Lower leg skin (tissue), 3 donors: ENCODE measurements at regions not wholly inside any gene's neighbourhood (a gene's known extent, or its start where the extent isn't known, plus 50 kb on each side); places are given as distances from the start of the nearest gene placed in this dataset.
"Not testable (repeated sequence)": the region's sequence is repeated elsewhere in the genome, so short reads cannot be mapped to it uniquely, and the experiment has no call there.

Experiments
- POLR2A ChIP-seq, 2 donors: fragments of 450-650 bp; IDR thresholded peaks; one replicate each; pipeline ENCODE4 v1.6.1; 2016 to 2017; ENCODE audit warnings: antibody characterized with exemption in 2 of 2, mild to moderate bottlenecking in 1 of 2, moderate library complexity in 1 of 2
- TF ChIP-seq, protein P1 (sequence below), 3 donors: fragments of 450-650 bp; IDR thresholded peaks; one replicate each; pipeline ENCODE4 v1.5.1; 2016; ENCODE audit warnings: antibody characterized with exemption in 3 of 3, mild to moderate bottlenecking in 3 of 3, moderate library complexity in 2 of 3

DNA sequence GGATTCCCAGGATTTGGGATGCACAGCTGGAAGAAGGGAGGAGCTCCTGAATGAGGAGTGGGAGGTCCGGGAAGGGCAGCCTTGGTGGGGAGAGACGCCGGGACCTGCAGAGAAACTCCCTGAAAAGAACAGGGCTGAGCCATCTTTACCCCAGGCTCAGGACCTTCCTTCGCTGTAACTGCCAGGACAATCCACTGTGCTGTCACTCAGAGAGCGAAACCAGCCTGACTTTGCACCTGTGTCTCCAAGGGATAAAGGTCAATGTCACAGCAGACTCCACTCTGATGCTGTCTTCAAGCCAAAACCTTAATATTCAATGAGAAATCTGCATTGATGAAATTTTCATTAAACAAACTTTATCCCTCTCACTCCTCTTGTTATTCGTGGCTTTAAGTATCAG is 235.4 kb upstream of the SULF2 start:
- not testable (repeated sequence) for TF ChIP-seq POLR2A (IDR thresholded peaks at IDR 0.05)
- TF ChIP-seq, protein P1, sequence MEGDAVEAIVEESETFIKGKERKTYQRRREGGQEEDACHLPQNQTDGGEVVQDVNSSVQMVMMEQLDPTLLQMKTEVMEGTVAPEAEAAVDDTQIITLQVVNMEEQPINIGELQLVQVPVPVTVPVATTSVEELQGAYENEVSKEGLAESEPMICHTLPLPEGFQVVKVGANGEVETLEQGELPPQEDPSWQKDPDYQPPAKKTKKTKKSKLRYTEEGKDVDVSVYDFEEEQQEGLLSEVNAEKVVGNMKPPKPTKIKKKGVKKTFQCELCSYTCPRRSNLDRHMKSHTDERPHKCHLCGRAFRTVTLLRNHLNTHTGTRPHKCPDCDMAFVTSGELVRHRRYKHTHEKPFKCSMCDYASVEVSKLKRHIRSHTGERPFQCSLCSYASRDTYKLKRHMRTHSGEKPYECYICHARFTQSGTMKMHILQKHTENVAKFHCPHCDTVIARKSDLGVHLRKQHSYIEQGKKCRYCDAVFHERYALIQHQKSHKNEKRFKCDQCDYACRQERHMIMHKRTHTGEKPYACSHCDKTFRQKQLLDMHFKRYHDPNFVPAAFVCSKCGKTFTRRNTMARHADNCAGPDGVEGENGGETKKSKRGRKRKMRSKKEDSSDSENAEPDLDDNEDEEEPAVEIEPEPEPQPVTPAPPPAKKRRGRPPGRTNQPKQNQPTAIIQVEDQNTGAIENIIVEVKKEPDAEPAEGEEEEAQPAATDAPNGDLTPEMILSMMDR (IDR thresholded peaks at IDR 0.05), result not testable (repeated sequence)
